ENCODE measurements at regions not wholly inside any gene's neighbourhood (a gene's known extent, or its start where the extent isn't known, plus 50 kb on each side); places are given as distances from the start of the nearest gene placed in this dataset.

- DNase-seq (ENCODE audit: low spot score in 2 of 2) = no peak
- no peak overlapping the region for H3K4me3 ChIP-seq
- TF ChIP-seq CTCF (IDR thresholded peaks at IDR 0.05) (no peak), POLR2A (IDR thresholded peaks at IDR 0.05) (no peak), EP300 (IDR thresholded peaks at IDR 0.05) (no peak)
- no peaks in the 10 kb centered on the region for H3K27me3 ChIP-seq
- no peaks in the 10 kb centered on the region for H3K36me3 ChIP-seq
- H3K27ac ChIP-seq = no peak overlapping the region
- no peaks in the 10 kb centered on the region for H3K9me3 ChIP-seq
- no peaks in the 10 kb centered on the region for H3K4me1 ChIP-seq
- WGBS, 2 donors = 39 to 42% methylated on average over 3 of the region's 3 CpGs
Observed at GRCh38 chr4:31041385-31041784, 321.2 kb downstream of the PCDH7 start.

- Histone ChIP-seq H3K4me3 (no peak overlapping the region), H3K36me3 (no peaks in the 10 kb centered on the region), H3K27me3 (no peaks in the 10 kb centered on the region), H3K27ac (no peak overlapping the region), H3K4me1 (no peaks in the 10 kb centered on the region), H3K9me3 (no peaks in the 10 kb centered on the region)
- TF ChIP-seq POLR2A (IDR thresholded peaks at IDR 0.05) = no peak
- TF ChIP-seq EP300 (IDR thresholded peaks at IDR 0.05) = no peak
- TF ChIP-seq CTCF (IDR thresholded peaks at IDR 0.05) = no peak
- DNase-seq (ENCODE audit: low spot score in 2 of 2) = no peak
- 42 to 58% methylated on average over 2 of the region's 2 CpGs for WGBS, 2 donors
Observed at GRCh38 chr4:31041853-31042252, 321.7 kb downstream of the PCDH7 start.

- H3K27ac ChIP-seq = no peak overlapping the region
Observed at GRCh38 chr4:31043382-31044062, 323.4 kb downstream of the PCDH7 start.

GRCh38 chr4:31045151-31045550 is 325.0 kb downstream of the PCDH7 start:
- DNase-seq (ENCODE audit: low spot score in 2 of 2) = no peak
- no peaks in the 10 kb centered on the region for H3K4me1 ChIP-seq
- no peaks in the 10 kb centered on the region for H3K36me3 ChIP-seq
- no peak overlapping the region for H3K4me3 ChIP-seq
- no peaks in the 10 kb centered on the region for H3K27me3 ChIP-seq
- TF ChIP-seq CTCF (IDR thresholded peaks at IDR 0.05) (no peak), POLR2A (IDR thresholded peaks at IDR 0.05) (no peak), EP300 (IDR thresholded peaks at IDR 0.05) (no peak)
- no peak overlapping the region for H3K27ac ChIP-seq
- H3K9me3 ChIP-seq = no peaks in the 10 kb centered on the region
- 63 to 73% methylated on average over 4 of the region's 4 CpGs for WGBS, 2 donors

More at GRCh38 chr4:31043382-31044062, 323.4 kb downstream of the PCDH7 start:
- H3K27me3 ChIP-seq = no peaks in the 10 kb centered on the region
- H3K4me1 ChIP-seq = no peaks in the 10 kb centered on the region
- H3K36me3 ChIP-seq = no peaks in the 10 kb centered on the region
- no peak overlapping the region for H3K4me3 ChIP-seq
- TF ChIP-seq EP300 (IDR thresholded peaks at IDR 0.05) (no peak), CTCF (IDR thresholded peaks at IDR 0.05) (no peak), POLR2A (IDR thresholded peaks at IDR 0.05) (no peak)
- DNase-seq (ENCODE audit: low spot score in 2 of 2) = no peak
- no peaks in the 10 kb centered on the region for H3K9me3 ChIP-seq
- WGBS, 2 donors = 40 to 45% methylated on average over 1 of the region's 1 CpG

GRCh38 chr4:31045724-31046318 is 325.7 kb downstream of the PCDH7 start:
- Histone ChIP-seq H3K4me1 (no peaks in the 10 kb centered on the region), H3K36me3 (no peaks in the 10 kb centered on the region)

More at GRCh38 chr4:31045724-31046318, 325.7 kb downstream of the PCDH7 start:
- Histone ChIP-seq H3K4me3 (no peak overlapping the region), H3K27ac (no peak overlapping the region), H3K9me3 (no peaks in the 10 kb centered on the region), H3K27me3 (no peaks in the 10 kb centered on the region)
- DNase-seq (ENCODE audit: low spot score in 2 of 2) = no peak
- 70 to 72% methylated on average over 2 of the region's 2 CpGs for WGBS, 2 donors
- no peak for TF ChIP-seq EP300 (IDR thresholded peaks at IDR 0.05)
- peak in 1 of 5 experiments; percentile 9 for TF ChIP-seq CTCF (IDR thresholded peaks at IDR 0.05)
- no peak for TF ChIP-seq POLR2A (IDR thresholded peaks at IDR 0.05)
